ENCODE measurements at regions not wholly inside any gene's neighbourhood (a gene's known extent, or its start where the extent isn't known, plus 50 kb on each side); places are given as distances from the start of the nearest gene placed in this dataset.

- TF ChIP-seq CTCF (IDR thresholded peaks at IDR 0.05 in 8 of 11, conservative IDR thresholded peaks at IDR 0.05 in 3 of 11) (no peak), POLR2AphosphoS5 (IDR thresholded peaks at IDR 0.05) (no peak)
Measured at GRCh38 chr4:181646864-181647263, 596.3 kb upstream of the TENM3 start.
